NT2/D1 (cell line): ENCODE measurements at regions not wholly inside any gene's neighbourhood (a gene's known extent, or its start where the extent isn't known, plus 50 kb on each side); places are given as distances from the start of the nearest gene placed in this dataset.

Source experiments
- SUZ12 ChIP-seq: IDR thresholded peaks from 2 replicates; pipeline ENCODE4 v1.6.1; 2011; ENCODE audit not compliant: insufficient read length, insufficient read depth; ENCODE audit errors: extremely low read depth
- YY1 ChIP-seq: IDR thresholded peaks from 2 replicates; pipeline ENCODE4 v1.6.1; 2011; ENCODE audit not compliant: insufficient read length, insufficient read depth
- ZNF274 ChIP-seq: IDR thresholded peaks from 2 replicates; pipeline ENCODE4 v1.6.1; 2011; ENCODE audit warnings: mild to moderate bottlenecking, low read depth, low read length

DNA sequence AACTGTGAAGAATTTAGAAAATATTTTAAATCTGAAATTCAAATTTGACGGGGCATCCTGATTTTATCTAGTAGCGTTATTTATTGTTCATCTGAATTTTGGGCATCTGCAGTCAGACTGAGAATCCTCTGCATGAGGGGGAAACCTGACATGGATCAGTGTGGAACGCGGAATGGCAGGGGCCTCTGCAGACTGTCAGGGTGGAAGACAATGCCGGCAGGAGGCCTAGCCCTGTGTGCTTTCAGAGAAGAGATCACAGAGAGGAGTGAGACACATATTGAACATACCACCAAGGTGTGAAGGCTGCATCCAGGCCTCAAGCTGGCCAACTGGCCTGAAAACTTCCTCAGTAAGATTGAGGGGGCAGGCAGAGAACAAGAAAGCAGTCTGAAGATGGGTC lies 921.1 kb upstream of the GHITM start:
- no peak for TF ChIP-seq ZNF274
- TF ChIP-seq YY1, result no peak
- no peak for TF ChIP-seq SUZ12
